Neural progenitor cell (in vitro differentiated cells): ENCODE measurements at regions not wholly inside any gene's neighbourhood (a gene's known extent, or its start where the extent isn't known, plus 50 kb on each side); places are given as distances from the start of the nearest gene placed in this dataset.

Experiments used
- CTCF ChIP-seq: fragments of 200-600 bp; sonication (generic); IDR thresholded peaks from 2 replicates; pipeline ENCODE4 v1.5.1; 2017; ENCODE audit warnings: antibody characterized with exemption, mild to moderate bottlenecking
- EZH2 ChIP-seq: fragments of 200-600 bp; sonication (generic); IDR thresholded peaks from 2 replicates; pipeline ENCODE4 v1.6.1; 2017; ENCODE audit warnings: antibody characterized with exemption, mild to moderate bottlenecking, moderate library complexity

- TF ChIP-seq EZH2, result no peak
- TF ChIP-seq CTCF, result no peak
Measured at GRCh38 chr4:159512348-159512747, 409.5 kb downstream of the RAPGEF2 start.
